HepG2 (cell line): ENCODE measurements at regions not wholly inside any gene's neighbourhood (a gene's known extent, or its start where the extent isn't known, plus 50 kb on each side); places are given as distances from the start of the nearest gene placed in this dataset.

ENCODE experiments used
- JARID2 ChIP-seq: sonication (generic); formaldehyde crosslinking; IDR thresholded peaks from 2 replicates; pipeline ENCODE4 v1.8.1; 2023; ENCODE audit warnings: missing genetic modification reagents, inconsistent platforms; ENCODE audit not compliant: insufficient replicate concordance
- TBX2 ChIP-seq: sonication (generic); formaldehyde crosslinking; IDR thresholded peaks from 2 replicates; pipeline ENCODE4 v1.5.0; 2020; ENCODE audit warnings: missing genetic modification reagents, mild to moderate bottlenecking, borderline replicate concordance
- TCF7 ChIP-seq: sonication (generic); IDR thresholded peaks from 2 replicates; pipeline ENCODE4 v1.6.1; 2016; ENCODE audit warnings: antibody characterized with exemption, low read depth
- TFDP1 ChIP-seq: IDR thresholded peaks from 2 replicates; pipeline ENCODE4 v1.6.1; 2016; ENCODE audit warnings: missing compliant biosample characterization, missing genetic modification reagents, borderline replicate concordance
- ZNF33B ChIP-seq: sonication (generic); formaldehyde crosslinking; IDR thresholded peaks from 2 replicates; pipeline ENCODE4 v1.5.1; 2020; ENCODE audit warnings: mild to moderate bottlenecking, missing genetic modification reagents
- ZNF460 ChIP-seq: sonication (generic); formaldehyde crosslinking; IDR thresholded peaks from 2 replicates; pipeline ENCODE4 v1.5.1; 2020; ENCODE audit warnings: missing genetic modification reagents, mild to moderate bottlenecking, borderline replicate concordance
- ZNF549 ChIP-seq: sonication (generic); formaldehyde crosslinking; IDR thresholded peaks from 2 replicates; pipeline ENCODE4 v1.5.0; 2020; ENCODE audit warnings: missing genetic modification reagents
- TF ChIP-seq, protein P1 (sequence below): sonication (generic); formaldehyde crosslinking; IDR thresholded peaks from 2 replicates; pipeline ENCODE4 v1.5.0; 2020; ENCODE audit warnings: mild to moderate bottlenecking, missing genetic modification reagents, borderline replicate concordance

DNA sequence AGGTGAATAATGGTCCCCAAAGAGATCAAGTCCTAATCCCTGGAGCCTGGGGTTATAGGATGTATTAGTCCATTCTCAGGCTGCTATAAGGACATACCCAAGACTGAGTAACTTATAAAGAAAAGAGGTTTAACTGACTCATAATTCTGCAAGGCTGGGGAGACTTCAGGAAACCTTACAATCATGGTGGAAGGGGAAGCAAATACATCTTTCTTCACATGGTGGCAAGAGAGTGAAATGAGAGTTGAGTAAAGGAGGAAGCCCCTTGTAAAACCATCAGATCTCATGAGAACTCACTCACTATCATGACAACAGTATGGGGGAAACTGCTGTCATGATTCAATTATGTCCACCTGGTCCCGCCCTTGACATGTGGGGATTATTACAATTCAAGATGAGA is 142.9 kb upstream of the ANKRD28 start (continued):
- TF ChIP-seq, protein P1, sequence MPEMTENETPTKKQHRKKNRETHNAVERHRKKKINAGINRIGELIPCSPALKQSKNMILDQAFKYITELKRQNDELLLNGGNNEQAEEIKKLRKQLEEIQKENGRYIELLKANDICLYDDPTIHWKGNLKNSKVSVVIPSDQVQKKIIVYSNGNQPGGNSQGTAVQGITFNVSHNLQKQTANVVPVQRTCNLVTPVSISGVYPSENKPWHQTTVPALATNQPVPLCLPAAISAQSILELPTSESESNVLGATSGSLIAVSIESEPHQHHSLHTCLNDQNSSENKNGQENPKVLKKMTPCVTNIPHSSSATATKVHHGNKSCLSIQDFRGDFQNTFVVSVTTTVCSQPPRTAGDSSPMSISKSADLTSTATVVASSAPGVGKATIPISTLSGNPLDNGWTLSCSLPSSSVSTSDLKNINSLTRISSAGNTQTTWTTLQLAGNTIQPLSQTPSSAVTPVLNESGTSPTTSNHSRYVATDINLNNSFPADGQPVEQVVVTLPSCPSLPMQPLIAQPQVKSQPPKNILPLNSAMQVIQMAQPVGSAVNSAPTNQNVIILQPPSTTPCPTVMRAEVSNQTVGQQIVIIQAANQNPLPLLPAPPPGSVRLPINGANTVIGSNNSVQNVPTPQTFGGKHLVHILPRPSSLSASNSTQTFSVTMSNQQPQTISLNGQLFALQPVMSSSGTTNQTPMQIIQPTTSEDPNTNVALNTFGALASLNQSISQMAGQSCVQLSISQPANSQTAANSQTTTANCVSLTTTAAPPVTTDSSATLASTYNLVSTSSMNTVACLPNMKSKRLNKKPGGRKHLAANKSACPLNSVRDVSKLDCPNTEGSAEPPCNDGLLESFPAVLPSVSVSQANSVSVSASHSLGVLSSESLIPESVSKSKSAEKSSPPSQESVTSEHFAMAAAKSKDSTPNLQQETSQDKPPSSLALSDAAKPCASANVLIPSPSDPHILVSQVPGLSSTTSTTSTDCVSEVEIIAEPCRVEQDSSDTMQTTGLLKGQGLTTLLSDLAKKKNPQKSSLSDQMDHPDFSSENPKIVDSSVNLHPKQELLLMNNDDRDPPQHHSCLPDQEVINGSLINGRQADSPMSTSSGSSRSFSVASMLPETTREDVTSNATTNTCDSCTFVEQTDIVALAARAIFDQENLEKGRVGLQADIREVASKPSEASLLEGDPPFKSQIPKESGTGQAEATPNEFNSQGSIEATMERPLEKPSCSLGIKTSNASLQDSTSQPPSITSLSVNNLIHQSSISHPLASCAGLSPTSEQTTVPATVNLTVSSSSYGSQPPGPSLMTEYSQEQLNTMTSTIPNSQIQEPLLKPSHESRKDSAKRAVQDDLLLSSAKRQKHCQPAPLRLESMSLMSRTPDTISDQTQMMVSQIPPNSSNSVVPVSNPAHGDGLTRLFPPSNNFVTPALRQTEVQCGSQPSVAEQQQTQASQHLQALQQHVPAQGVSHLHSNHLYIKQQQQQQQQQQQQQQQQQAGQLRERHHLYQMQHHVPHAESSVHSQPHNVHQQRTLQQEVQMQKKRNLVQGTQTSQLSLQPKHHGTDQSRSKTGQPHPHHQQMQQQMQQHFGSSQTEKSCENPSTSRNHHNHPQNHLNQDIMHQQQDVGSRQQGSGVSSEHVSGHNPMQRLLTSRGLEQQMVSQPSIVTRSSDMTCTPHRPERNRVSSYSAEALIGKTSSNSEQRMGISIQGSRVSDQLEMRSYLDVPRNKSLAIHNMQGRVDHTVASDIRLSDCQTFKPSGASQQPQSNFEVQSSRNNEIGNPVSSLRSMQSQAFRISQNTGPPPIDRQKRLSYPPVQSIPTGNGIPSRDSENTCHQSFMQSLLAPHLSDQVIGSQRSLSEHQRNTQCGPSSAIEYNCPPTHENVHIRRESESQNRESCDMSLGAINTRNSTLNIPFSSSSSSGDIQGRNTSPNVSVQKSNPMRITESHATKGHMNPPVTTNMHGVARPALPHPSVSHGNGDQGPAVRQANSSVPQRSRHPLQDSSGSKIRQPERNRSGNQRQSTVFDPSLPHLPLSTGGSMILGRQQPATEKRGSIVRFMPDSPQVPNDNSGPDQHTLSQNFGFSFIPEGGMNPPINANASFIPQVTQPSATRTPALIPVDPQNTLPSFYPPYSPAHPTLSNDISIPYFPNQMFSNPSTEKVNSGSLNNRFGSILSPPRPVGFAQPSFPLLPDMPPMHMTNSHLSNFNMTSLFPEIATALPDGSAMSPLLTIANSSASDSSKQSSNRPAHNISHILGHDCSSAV, result no peak
- TF ChIP-seq TCF7 (no peak), JARID2 (CRISPR knock-in tag) (no peak), TFDP1 (no peak), ZNF549 (CRISPR knock-in tag) (no peak), ZNF33B (CRISPR knock-in tag) (no peak), ZNF460 (CRISPR knock-in tag) (no peak), TBX2 (no peak)
